Astrocyte (in vitro differentiated cells and primary cell): ENCODE measurements at regions not wholly inside any gene's neighbourhood (a gene's known extent, or its start where the extent isn't known, plus 50 kb on each side); places are given as distances from the start of the nearest gene placed in this dataset.

Experiments used
- DNase-seq: peaks from one replicate; pipeline ENCODE4 v3.0.0-alpha.2; 2010; ENCODE audit warnings: low read depth
- FAIRE-seq: peaks from 2 replicates; lab custom pipeline; 2011; peaks lifted over from hg19 to GRCh38; lab: Jason Lieb, UNC
- H2AFZ ChIP-seq: 2 replicates; pipeline ENCODE4 v1.6.0; 2012; ENCODE audit warnings: low read depth, low read length, inconsistent platforms
- H3K27ac ChIP-seq: 2 replicates; pipeline ENCODE4 v1.5.1; 2011; ENCODE audit warnings: low read depth, low read length, inconsistent platforms
- H3K27me3 ChIP-seq: 2 replicates; pipeline ENCODE4 v1.6.0; 2011; ENCODE audit warnings: low read length, inconsistent platforms; ENCODE audit not compliant: insufficient read depth
- H3K36me3 ChIP-seq: 2 replicates; pipeline ENCODE4 v1.5.1; 2011; ENCODE audit warnings: low read length, inconsistent platforms; ENCODE audit not compliant: insufficient read depth
- H3K4me1 ChIP-seq: 2 replicates; pipeline ENCODE4 v1.5.1; 2011; ENCODE audit warnings: low read length, inconsistent platforms; ENCODE audit not compliant: insufficient read depth
- H3K4me2 ChIP-seq: 2 replicates; pipeline ENCODE4 v1.6.0; 2012; ENCODE audit warnings: low read length, inconsistent platforms
- H3K4me3 ChIP-seq: 2 replicates; pipeline ENCODE4 v1.5.1; 2011; ENCODE audit warnings: low read depth, mild to moderate bottlenecking, low read length, inconsistent platforms; ENCODE audit not compliant: insufficient read depth
- H3K79me2 ChIP-seq: 2 replicates; pipeline ENCODE4 v1.6.0; 2012; ENCODE audit warnings: mild to moderate bottlenecking, low read length, inconsistent platforms; ENCODE audit not compliant: insufficient read depth
- H3K9ac ChIP-seq: 2 replicates; pipeline ENCODE4 v1.6.0; 2012; ENCODE audit warnings: mild to moderate bottlenecking, low read length, inconsistent platforms
- H3K9me3 ChIP-seq: 2 replicates; pipeline ENCODE4 v1.5.1; 2012; ENCODE audit warnings: low read depth, mild to moderate bottlenecking, low read length, inconsistent platforms; ENCODE audit not compliant: insufficient read depth
- H4K20me1 ChIP-seq: 2 replicates; pipeline ENCODE4 v1.6.0; 2012; ENCODE audit warnings: low read length, inconsistent platforms; ENCODE audit not compliant: insufficient read depth
- H3K27ac Mint-ChIP-seq: one replicate; pipeline ENCODE4 v1.8.0; 2021; ENCODE audit warnings: mild to moderate bottlenecking, mixed read lengths; ENCODE audit not compliant: unreplicated experiment
- H3K27me3 Mint-ChIP-seq: one replicate; pipeline ENCODE4 v1.8.0; 2021; ENCODE audit warnings: low read depth, mixed read lengths; ENCODE audit not compliant: unreplicated experiment
- H3K36me3 Mint-ChIP-seq: one replicate; pipeline ENCODE4 v1.8.0; 2021; ENCODE audit warnings: low read depth, mixed read lengths; ENCODE audit not compliant: unreplicated experiment
- H3K4me1 Mint-ChIP-seq: one replicate; pipeline ENCODE4 v1.8.0; 2021; ENCODE audit warnings: low read depth, mixed read lengths; ENCODE audit not compliant: unreplicated experiment
- H3K4me3 Mint-ChIP-seq: one replicate; pipeline ENCODE4 v1.8.0; 2021; ENCODE audit warnings: mild to moderate bottlenecking, moderate library complexity, mixed read lengths; ENCODE audit not compliant: unreplicated experiment
- H3K9me3 Mint-ChIP-seq: one replicate; pipeline ENCODE4 v1.8.0; 2021; ENCODE audit warnings: mild to moderate bottlenecking, mixed read lengths; ENCODE audit not compliant: unreplicated experiment
- CTCF ChIP-seq: IDR thresholded peaks from 2 replicates; pipeline ENCODE4 v1.5.1; 2011; ENCODE audit warnings: low read depth, mild to moderate bottlenecking, inconsistent platforms, low read length, moderate library complexity; ENCODE audit not compliant: insufficient read depth
- EZH2 ChIP-seq: IDR thresholded peaks from 2 replicates; pipeline ENCODE4 v1.6.1; 2012; ENCODE audit warnings: mild to moderate bottlenecking, low read length, inconsistent platforms; ENCODE audit not compliant: insufficient read depth

DNA sequence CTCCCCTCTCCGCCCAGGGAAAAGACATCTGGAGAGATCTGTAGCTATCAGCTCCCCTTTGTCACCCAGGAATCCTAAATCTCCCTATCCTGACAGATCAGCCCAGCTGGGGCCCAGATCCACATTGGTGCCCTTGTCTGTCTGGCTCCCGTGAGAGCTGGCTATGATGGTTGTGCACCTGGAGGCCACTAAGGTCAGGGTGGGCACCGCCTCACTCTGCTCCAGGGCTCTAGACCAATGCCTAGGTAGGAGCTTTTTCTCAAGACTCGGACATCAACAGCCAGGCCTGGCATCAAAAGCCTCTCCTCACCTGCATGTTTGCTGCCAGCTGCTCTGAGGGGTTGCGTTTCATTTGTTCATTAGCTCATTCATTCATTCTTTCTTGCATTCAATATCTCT lies 142.7 kb downstream of the SMAD6 start:
- H2AFZ ChIP-seq, result no peak overlapping the region
- H3K4me2 ChIP-seq, result no peak overlapping the region
- no peaks in the 10 kb centered on the region for H3K9me3 ChIP-seq
- no peak overlapping the region for H3K27ac ChIP-seq
- Mint-ChIP-seq H3K9me3 (no peaks in the 10 kb centered on the region), H3K36me3 (peaks cover 6% of the 10 kb centered on the region), H3K27ac (no peak overlapping the region), H3K27me3 (peaks cover 10% of the 10 kb centered on the region), H3K4me1 (peaks cover 24% of the 10 kb centered on the region), H3K4me3 (no peak overlapping the region)
- TF ChIP-seq CTCF (no peak), EZH2 (no peak)
- H4K20me1 ChIP-seq, result no peaks in the 10 kb centered on the region
- H3K4me3 ChIP-seq, result no peak overlapping the region
- FAIRE-seq, result no peak
- H3K36me3 ChIP-seq, result no peaks in the 10 kb centered on the region
- peaks cover 32% of the 10 kb centered on the region for H3K79me2 ChIP-seq
- peaks cover 20% of the 10 kb centered on the region for H3K4me1 ChIP-seq
- no peak overlapping the region for H3K9ac ChIP-seq
- no peaks in the 10 kb centered on the region for H3K27me3 ChIP-seq
- DNase-seq, result no peak

DNA sequence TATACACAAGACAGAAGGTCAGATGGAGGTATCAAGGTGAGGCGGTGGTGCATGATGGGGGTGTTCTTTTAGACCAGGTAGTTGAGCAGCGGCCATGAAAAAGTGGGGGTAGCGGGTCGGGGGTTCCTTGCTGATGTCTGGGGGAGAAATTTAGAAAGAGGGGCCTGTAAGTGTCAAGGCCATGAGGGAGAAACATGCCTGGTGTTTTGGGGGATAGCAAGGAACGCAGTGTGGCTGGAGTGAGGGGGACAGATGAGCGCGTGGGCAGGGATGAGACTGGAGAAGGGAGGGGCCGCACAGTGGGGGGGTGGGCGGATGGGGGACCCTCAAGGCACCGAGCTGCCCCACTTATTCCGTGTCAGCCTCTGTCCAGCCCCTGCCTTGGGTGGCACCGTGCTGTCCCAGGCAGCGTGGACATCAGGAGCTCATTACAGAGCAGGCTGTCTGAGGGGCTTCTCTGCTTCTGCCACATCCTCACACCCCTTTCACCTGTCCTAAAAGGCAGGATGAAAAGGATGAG lies 143.3 kb downstream of the SMAD6 start:
- Histone ChIP-seq H3K9me3 (no peaks in the 10 kb centered on the region), H2AFZ (no peak overlapping the region), H3K36me3 (no peaks in the 10 kb centered on the region), H4K20me1 (no peaks in the 10 kb centered on the region), H3K4me2 (no peak overlapping the region), H3K4me3 (no peak overlapping the region), H3K4me1 (peaks cover 20% of the 10 kb centered on the region), H3K79me2 (peaks cover 35% of the 10 kb centered on the region), H3K27me3 (no peaks in the 10 kb centered on the region), H3K9ac (no peak overlapping the region), H3K27ac (no peak overlapping the region)
- H3K36me3 Mint-ChIP-seq, result peaks cover 6% of the 10 kb centered on the region
- H3K4me1 Mint-ChIP-seq, result peaks cover 24% of the 10 kb centered on the region
- FAIRE-seq (no peak), DNase-seq (no peak)
- H3K4me3 Mint-ChIP-seq, result no peak overlapping the region
- H3K27ac Mint-ChIP-seq, result no peak overlapping the region
- peaks cover 10% of the 10 kb centered on the region for H3K27me3 Mint-ChIP-seq
- TF ChIP-seq CTCF, result no peak
- H3K9me3 Mint-ChIP-seq, result no peaks in the 10 kb centered on the region

GRCh38 chr15:66846031-66846430 lies 144.0 kb downstream of the SMAD6 start:
- no peaks in the 10 kb centered on the region for H4K20me1 ChIP-seq
- no peak overlapping the region for H3K4me2 ChIP-seq
- H3K27me3 Mint-ChIP-seq, result peaks cover 10% of the 10 kb centered on the region
- H3K27ac Mint-ChIP-seq, result no peak overlapping the region
- H3K4me3 ChIP-seq, result no peak overlapping the region
- no peak overlapping the region for H3K9ac ChIP-seq
- FAIRE-seq (no peak), DNase-seq (no peak)
- no peak overlapping the region for H3K4me3 Mint-ChIP-seq
- no peak overlapping the region for H2AFZ ChIP-seq
- no peaks in the 10 kb centered on the region for H3K9me3 Mint-ChIP-seq
- peaks cover 39% of the 10 kb centered on the region for H3K79me2 ChIP-seq
- H3K4me1 ChIP-seq, result peaks cover 21% of the 10 kb centered on the region
- H3K27ac ChIP-seq, result no peak overlapping the region
- H3K4me1 Mint-ChIP-seq, result peaks cover 23% of the 10 kb centered on the region
- H3K27me3 ChIP-seq, result no peaks in the 10 kb centered on the region
- H3K9me3 ChIP-seq, result no peaks in the 10 kb centered on the region
- peaks cover 6% of the 10 kb centered on the region for H3K36me3 Mint-ChIP-seq
- H3K36me3 ChIP-seq, result no peaks in the 10 kb centered on the region
- TF ChIP-seq CTCF (no peak), EZH2 (no peak)
